D721Med (cell line): ENCODE measurements at regions not wholly inside any gene's neighbourhood (a gene's known extent, or its start where the extent isn't known, plus 50 kb on each side); places are given as distances from the start of the nearest gene placed in this dataset.
A peak's percentile ranks its signal among the peaks of the same experiment; 100 is the strongest.

Experiments used
- DNase-seq: peaks from one replicate; pipeline ENCODE4 v3.0.0; 2011; ENCODE audit warnings: low spot score; ENCODE audit not compliant: insufficient read length
- FAIRE-seq: peaks from 2 replicates; lab custom pipeline; 2011; peaks lifted over from hg19 to GRCh38; lab: Jason Lieb, UNC
- TF ChIP-seq, protein P1 (sequence below): IDR thresholded peaks from 2 replicates; pipeline ENCODE4 v1.5.1; 2012; ENCODE audit warnings: mild to moderate bottlenecking, control low read depth; ENCODE audit not compliant: insufficient read depth; ENCODE audit errors: missing control alignments

DNA sequence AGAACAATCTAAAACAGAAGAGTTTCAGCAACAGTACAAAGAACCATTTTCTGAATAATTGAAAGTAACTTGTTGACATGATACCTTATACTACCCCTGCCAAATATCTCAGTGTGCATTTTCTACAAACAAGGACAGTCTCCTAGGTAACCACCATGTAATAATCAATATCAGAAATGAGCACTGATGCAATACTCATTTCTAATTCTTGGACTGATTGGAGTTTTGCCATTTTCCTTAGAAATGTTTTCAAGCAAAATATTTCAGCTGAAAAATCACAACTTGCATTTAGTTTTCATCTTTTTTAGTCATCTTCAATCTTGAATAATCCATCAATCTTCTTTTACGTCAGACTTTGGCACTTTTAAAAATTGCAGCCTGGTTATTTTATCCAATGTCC, 420.2 kb downstream of the CDC14C start:
- TF ChIP-seq, protein P1, sequence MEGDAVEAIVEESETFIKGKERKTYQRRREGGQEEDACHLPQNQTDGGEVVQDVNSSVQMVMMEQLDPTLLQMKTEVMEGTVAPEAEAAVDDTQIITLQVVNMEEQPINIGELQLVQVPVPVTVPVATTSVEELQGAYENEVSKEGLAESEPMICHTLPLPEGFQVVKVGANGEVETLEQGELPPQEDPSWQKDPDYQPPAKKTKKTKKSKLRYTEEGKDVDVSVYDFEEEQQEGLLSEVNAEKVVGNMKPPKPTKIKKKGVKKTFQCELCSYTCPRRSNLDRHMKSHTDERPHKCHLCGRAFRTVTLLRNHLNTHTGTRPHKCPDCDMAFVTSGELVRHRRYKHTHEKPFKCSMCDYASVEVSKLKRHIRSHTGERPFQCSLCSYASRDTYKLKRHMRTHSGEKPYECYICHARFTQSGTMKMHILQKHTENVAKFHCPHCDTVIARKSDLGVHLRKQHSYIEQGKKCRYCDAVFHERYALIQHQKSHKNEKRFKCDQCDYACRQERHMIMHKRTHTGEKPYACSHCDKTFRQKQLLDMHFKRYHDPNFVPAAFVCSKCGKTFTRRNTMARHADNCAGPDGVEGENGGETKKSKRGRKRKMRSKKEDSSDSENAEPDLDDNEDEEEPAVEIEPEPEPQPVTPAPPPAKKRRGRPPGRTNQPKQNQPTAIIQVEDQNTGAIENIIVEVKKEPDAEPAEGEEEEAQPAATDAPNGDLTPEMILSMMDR = no peak
- DNase-seq (no peak), FAIRE-seq (peak; percentile 6)

DNA sequence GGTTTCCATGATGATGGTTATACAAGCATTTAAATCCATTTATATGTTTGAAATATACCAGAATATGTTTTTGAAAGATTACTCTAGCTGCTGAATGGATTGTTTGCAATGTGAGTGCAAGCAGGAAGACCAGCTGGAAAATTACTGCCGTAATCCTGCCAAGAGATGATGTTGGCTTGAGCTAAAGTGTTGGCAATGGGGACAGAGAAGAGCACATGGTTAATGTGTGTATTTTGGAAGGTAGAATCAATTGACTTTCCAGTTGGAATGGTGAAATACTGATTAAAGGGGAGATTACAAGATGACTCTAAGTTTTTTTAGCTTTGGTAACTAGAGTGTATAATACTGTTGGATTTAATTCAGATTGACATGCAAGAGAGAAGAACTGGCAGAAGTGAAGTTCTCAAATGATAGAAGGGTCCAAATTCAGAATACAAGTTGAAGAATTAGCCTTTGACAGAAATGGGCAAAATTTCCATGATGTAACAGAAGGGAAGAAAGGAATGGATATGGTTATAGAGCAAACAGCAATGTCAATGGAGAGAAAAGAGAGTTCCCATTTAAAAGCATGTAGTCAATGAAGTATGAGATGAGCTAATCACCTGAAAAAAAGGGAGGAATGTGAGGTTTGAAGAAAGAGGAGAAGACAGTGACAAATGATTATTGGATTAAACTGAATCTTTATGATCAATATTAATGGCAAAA, 422.0 kb downstream of the CDC14C start:
- TF ChIP-seq, protein P1 = no peak
- FAIRE-seq (no peak), DNase-seq (no peak)

DNA sequence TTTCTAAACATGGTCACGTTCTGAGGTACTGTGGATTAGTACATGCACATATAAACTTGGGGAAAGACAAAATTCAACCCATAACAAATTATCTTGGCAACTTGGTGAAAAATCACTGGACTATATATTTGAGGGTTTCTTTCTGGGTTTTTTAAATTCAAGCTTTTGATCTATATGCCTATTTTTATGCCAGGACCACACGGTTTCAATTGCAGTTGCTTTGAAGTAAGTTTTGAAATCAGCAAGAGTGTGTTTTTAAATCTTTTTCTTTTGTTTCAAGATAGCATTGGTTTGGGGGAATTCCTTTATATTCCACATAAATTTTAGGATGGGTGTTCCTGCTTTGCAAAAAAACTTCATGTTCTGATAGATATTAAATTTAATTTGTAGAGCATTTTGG, 406.4 kb upstream of the VWC2 start:
- TF ChIP-seq, protein P1 = no peak
- FAIRE-seq (no peak), DNase-seq (no peak)

DNA sequence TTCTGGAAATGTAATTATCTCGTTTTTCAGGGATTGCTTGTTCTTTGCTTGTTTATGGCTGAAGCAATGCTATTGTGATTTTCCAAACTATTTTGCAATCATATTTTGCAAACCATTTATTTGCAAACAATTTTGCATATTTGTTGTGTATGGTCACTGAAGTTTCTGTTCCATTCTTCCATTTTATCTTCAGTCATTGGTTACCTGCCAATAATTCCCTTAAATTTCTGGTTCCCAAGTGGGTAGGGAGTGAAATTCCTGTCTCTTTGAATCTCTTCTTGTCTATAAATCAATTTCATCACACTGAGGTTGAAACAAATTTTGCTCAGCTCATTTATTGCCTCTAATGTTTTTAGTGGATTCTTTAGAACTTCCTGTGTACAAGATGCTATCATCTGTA, 401.7 kb upstream of the VWC2 start:
- TF ChIP-seq, protein P1 = no peak
- DNase-seq = no peak
- no peak for FAIRE-seq

DNA sequence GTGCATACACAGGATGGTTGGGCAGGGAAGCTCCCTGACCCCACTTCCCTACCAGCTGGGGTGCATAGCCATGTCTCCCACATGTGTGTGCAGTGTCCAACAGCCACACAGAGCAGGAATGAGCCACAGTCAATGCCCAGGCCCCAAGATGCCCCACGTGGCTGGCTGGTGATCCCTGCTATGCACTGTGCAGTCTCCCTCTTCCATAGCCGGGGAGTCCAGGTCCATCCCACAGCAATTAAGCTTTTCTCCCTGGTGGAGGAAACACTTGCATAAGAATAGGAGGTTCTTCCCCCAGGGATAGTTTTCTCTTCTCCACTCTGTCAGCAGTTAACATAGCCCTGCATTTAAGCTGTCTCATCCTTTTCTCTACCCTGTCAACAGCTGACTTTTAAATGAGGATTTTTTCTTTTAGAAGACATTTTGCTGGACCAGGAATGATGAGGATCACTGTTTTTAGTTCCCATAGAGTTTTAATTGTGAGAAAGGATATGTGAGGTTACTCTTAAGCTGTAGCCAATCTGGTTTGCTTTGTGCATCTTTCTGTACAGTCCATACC, 396.5 kb upstream of the VWC2 start:
- FAIRE-seq = no peak
- TF ChIP-seq, protein P1 = no peak

DNA sequence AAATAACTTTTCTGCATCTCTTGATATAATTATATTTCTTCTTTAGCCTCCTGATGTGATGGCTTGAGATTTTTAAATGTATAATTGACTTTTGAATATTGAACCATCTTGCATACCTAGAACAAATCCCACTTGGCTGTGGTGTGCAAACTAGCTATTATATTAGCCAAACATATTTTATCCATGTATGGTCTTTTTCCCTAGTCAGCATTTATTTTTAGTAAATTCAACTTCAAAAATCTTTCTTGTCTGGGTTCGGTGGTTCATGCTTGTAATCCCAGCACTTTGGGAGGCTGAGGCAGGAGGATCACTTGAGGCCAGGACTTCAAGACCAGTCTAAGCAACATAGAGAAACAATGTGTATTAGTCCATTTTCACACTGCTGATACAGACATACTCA, 386.6 kb upstream of the VWC2 start:
- DNase-seq (no peak), FAIRE-seq (no peak)
- TF ChIP-seq, protein P1 = no peak

More for the DNA sequence above, 396.5 kb upstream of the VWC2 start:
- no peak for DNase-seq

DNA sequence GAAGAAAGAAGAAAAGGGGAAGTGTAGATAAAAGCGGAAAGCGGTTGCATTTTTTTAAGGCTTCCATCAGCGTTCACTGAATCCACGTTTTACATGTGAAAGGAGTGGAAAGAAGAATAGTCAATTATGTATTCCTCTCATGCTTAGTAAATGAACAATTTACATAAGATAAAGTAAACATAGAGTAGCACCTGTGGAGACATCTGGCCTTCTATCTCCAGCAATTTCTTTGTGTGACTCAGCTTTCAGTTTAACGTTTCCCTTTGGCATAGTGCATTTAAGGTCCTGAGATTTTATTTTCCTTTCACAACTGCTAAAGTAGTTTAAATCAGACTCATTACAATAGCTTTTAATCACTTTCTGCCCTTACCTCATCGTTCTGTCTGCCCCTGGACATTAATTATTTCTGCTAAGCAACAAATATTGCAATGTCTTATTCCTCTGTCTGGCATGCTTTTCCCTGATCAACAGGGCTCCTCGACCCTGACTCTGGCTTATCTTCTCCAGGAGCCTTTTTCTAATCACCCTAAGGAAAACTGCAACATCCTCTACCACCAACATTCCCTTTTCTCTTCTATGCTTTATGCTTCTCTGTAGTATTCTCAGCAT, 383.5 kb upstream of the VWC2 start:
- FAIRE-seq = no peak

More for the DNA sequence above, 383.5 kb upstream of the VWC2 start:
- TF ChIP-seq, protein P1 = no peak
- no peak for DNase-seq
